ENCODE measurements at regions not wholly inside any gene's neighbourhood (a gene's known extent, or its start where the extent isn't known, plus 50 kb on each side); places are given as distances from the start of the nearest gene placed in this dataset.
A peak's percentile ranks its signal among the peaks of the same experiment; 100 is the strongest.

DNA sequence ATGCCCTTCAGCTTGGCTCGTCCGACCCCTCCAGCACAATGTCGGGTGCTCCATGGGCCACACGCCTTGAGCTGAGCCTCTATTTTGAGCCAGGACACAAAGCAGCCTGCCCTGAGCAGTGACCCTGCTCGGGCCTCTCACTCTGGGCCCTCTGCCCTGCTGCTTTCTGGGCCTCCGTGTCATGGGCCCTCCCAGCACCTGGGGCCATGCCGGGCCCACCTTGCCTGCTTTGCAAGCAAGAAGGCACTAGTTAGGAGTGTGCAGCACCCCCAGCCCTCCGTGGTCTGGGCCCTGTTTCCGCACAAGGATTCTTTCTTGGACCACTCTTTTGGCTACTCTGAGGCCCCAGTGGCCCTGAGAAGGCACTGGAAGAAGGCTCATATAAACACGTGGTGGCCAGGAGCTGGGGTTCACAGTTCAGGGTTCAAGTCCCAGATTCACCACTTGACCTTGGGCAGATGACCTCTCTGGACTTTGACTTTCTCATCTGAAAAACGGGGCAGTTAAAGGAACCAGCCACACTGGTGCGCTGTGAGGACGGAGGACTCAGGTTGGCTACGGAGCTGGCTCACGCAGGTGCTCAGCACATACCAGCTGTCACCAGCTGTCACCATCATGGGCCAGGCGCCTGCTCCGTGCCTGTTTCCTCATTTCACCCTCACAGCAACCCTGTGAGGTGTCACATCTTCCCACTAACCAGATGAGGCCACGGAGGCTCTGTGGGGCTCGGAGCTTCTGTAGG is 166.0 kb upstream of the GSE1 start (continued):
- TF ChIP-seq, protein P1, sequence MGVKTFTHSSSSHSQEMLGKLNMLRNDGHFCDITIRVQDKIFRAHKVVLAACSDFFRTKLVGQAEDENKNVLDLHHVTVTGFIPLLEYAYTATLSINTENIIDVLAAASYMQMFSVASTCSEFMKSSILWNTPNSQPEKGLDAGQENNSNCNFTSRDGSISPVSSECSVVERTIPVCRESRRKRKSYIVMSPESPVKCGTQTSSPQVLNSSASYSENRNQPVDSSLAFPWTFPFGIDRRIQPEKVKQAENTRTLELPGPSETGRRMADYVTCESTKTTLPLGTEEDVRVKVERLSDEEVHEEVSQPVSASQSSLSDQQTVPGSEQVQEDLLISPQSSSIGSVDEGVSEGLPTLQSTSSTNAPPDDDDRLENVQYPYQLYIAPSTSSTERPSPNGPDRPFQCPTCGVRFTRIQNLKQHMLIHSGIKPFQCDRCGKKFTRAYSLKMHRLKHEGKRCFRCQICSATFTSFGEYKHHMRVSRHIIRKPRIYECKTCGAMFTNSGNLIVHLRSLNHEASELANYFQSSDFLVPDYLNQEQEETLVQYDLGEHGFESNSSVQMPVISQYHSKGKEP (CRISPR knock-in tag; IDR thresholded peaks at IDR 0.05), result no peak
- TF ChIP-seq HOXD1 (CRISPR knock-in tag; IDR thresholded peaks at IDR 0.05), result no peak
- TF ChIP-seq U2AF2 (IDR thresholded peaks at IDR 0.05; ENCODE audit: low read depth, low read length), result no peak
- no peak for TF ChIP-seq HMG20B (CRISPR knock-in tag; conservative IDR thresholded peaks at IDR 0.05)
- TF ChIP-seq, protein P2, sequence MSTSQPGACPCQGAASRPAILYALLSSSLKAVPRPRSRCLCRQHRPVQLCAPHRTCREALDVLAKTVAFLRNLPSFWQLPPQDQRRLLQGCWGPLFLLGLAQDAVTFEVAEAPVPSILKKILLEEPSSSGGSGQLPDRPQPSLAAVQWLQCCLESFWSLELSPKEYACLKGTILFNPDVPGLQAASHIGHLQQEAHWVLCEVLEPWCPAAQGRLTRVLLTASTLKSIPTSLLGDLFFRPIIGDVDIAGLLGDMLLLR (CRISPR knock-in tag; IDR thresholded peaks at IDR 0.05), result 0 out of 2 replicates have a peak, but pooled peaks have one; percentile 31
- TF ChIP-seq ZFX (CRISPR knock-in tag; IDR thresholded peaks at IDR 0.05; ENCODE audit: low read depth), result peak; percentile 51; the same call in 1 of the 2 replicates
- peak; percentile 52; the same call in 1 of the 2 replicates for TF ChIP-seq ZBTB7A (CRISPR knock-in tag; IDR thresholded peaks at IDR 0.05)
- TF ChIP-seq ZNF724P (CRISPR knock-in tag; IDR thresholded peaks at IDR 0.05; ENCODE audit: borderline replicate concordance), result 0 out of 2 replicates have a peak, but pooled peaks have one; percentile 44
- TF ChIP-seq, protein P3, sequence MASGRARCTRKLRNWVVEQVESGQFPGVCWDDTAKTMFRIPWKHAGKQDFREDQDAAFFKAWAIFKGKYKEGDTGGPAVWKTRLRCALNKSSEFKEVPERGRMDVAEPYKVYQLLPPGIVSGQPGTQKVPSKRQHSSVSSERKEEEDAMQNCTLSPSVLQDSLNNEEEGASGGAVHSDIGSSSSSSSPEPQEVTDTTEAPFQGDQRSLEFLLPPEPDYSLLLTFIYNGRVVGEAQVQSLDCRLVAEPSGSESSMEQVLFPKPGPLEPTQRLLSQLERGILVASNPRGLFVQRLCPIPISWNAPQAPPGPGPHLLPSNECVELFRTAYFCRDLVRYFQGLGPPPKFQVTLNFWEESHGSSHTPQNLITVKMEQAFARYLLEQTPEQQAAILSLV (CRISPR knock-in tag; IDR thresholded peaks at IDR 0.05; ENCODE audit: borderline replicate concordance), result 0 out of 2 replicates have a peak, but pooled peaks have one; percentile 0
- TF ChIP-seq ZNF343 (CRISPR knock-in tag; IDR thresholded peaks at IDR 0.05), result no peak
- TF ChIP-seq CREB1 (IDR thresholded peaks at IDR 0.05), result no peak
- no peak for TF ChIP-seq CREB1 (CRISPR knock-in tag; IDR thresholded peaks at IDR 0.05)
- TF ChIP-seq ZNF598 (CRISPR knock-in tag; IDR thresholded peaks at IDR 0.05; ENCODE audit: borderline replicate concordance), result 0 out of 2 replicates have a peak, but pooled peaks have one; percentile 56
- peak; percentile 34; the same call in 1 of the 2 replicates for TF ChIP-seq MED1 (CRISPR knock-in tag; IDR thresholded peaks at IDR 0.05)
- TF ChIP-seq TRIM24 (CRISPR knock-in tag; IDR thresholded peaks at IDR 0.05), result no peak
- TF ChIP-seq, protein P4, sequence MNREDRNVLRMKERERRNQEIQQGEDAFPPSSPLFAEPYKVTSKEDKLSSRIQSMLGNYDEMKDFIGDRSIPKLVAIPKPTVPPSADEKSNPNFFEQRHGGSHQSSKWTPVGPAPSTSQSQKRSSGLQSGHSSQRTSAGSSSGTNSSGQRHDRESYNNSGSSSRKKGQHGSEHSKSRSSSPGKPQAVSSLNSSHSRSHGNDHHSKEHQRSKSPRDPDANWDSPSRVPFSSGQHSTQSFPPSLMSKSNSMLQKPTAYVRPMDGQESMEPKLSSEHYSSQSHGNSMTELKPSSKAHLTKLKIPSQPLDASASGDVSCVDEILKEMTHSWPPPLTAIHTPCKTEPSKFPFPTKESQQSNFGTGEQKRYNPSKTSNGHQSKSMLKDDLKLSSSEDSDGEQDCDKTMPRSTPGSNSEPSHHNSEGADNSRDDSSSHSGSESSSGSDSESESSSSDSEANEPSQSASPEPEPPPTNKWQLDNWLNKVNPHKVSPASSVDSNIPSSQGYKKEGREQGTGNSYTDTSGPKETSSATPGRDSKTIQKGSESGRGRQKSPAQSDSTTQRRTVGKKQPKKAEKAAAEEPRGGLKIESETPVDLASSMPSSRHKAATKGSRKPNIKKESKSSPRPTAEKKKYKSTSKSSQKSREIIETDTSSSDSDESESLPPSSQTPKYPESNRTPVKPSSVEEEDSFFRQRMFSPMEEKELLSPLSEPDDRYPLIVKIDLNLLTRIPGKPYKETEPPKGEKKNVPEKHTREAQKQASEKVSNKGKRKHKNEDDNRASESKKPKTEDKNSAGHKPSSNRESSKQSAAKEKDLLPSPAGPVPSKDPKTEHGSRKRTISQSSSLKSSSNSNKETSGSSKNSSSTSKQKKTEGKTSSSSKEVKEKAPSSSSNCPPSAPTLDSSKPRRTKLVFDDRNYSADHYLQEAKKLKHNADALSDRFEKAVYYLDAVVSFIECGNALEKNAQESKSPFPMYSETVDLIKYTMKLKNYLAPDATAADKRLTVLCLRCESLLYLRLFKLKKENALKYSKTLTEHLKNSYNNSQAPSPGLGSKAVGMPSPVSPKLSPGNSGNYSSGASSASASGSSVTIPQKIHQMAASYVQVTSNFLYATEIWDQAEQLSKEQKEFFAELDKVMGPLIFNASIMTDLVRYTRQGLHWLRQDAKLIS (CRISPR knock-in tag; IDR thresholded peaks at IDR 0.05), result no peak
- TF ChIP-seq, protein P5, sequence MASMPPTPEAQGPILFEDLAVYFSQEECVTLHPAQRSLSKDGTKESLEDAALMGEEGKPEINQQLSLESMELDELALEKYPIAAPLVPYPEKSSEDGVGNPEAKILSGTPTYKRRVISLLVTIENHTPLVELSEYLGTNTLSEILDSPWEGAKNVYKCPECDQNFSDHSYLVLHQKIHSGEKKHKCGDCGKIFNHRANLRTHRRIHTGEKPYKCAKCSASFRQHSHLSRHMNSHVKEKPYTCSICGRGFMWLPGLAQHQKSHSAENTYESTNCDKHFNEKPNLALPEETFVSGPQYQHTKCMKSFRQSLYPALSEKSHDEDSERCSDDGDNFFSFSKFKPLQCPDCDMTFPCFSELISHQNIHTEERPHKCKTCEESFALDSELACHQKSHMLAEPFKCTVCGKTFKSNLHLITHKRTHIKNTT (CRISPR knock-in tag; IDR thresholded peaks at IDR 0.05), result no peak
- no peak for TF ChIP-seq CAMTA2 (CRISPR knock-in tag; IDR thresholded peaks at IDR 0.05; ENCODE audit: borderline replicate concordance)
- TF ChIP-seq, protein P6, sequence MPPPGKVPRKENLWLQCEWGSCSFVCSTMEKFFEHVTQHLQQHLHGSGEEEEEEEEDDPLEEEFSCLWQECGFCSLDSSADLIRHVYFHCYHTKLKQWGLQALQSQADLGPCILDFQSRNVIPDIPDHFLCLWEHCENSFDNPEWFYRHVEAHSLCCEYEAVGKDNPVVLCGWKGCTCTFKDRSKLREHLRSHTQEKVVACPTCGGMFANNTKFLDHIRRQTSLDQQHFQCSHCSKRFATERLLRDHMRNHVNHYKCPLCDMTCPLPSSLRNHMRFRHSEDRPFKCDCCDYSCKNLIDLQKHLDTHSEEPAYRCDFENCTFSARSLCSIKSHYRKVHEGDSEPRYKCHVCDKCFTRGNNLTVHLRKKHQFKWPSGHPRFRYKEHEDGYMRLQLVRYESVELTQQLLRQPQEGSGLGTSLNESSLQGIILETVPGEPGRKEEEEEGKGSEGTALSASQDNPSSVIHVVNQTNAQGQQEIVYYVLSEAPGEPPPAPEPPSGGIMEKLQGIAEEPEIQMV (CRISPR knock-in tag; IDR thresholded peaks at IDR 0.05; ENCODE audit: low read depth), result no peak
